ENCODE measurements at regions not wholly inside any gene's neighbourhood (a gene's known extent, or its start where the extent isn't known, plus 50 kb on each side); places are given as distances from the start of the nearest gene placed in this dataset.

GRCh38 chr5:8280711-8281363, 411.9 kb downstream of the MTRR start:
- no peak for TF ChIP-seq CTCF (IDR thresholded peaks at IDR 0.05; ENCODE audit: low read depth, low read length)
- TF ChIP-seq EZH2phosphoT487 (IDR thresholded peaks at IDR 0.05; ENCODE audit: low read depth), result no peak
